Endodermal cell (in vitro differentiated cells): ENCODE measurements at regions not wholly inside any gene's neighbourhood (a gene's known extent, or its start where the extent isn't known, plus 50 kb on each side); places are given as distances from the start of the nearest gene placed in this dataset.

Experiments
- DNase-seq: peaks from one replicate; pipeline ENCODE4 v3.0.0-alpha.2; 2017
- H3K27ac ChIP-seq: 2 replicates; pipeline ENCODE4 v1.5.1; 2013; ENCODE audit warnings: mild to moderate bottlenecking, low read depth, low read length, moderate library complexity
- H3K27me3 ChIP-seq: 2 replicates; pipeline ENCODE4 v1.6.1; 2013; ENCODE audit warnings: mild to moderate bottlenecking, low read length, moderate library complexity; ENCODE audit not compliant: insufficient read depth, control insufficient read depth, poor library complexity, severe bottlenecking
- H3K36me3 ChIP-seq: 2 replicates; pipeline ENCODE4 v1.7.0; 2013; ENCODE audit warnings: mild to moderate bottlenecking, low read length, moderate library complexity; ENCODE audit not compliant: control insufficient read depth, insufficient read depth
- H3K4me1 ChIP-seq: one replicate; pipeline ENCODE4 v1.7.0; 2013; ENCODE audit warnings: low read length; ENCODE audit not compliant: control insufficient read depth, insufficient read depth
- H3K4me3 ChIP-seq: 2 replicates; pipeline ENCODE4 v1.5.1; 2013; ENCODE audit warnings: mild to moderate bottlenecking, low read length, moderate library complexity
- H3K9ac ChIP-seq: 2 replicates; pipeline ENCODE4 v1.6.1; 2013; ENCODE audit warnings: mild to moderate bottlenecking, low read length, moderate library complexity; ENCODE audit not compliant: poor library complexity, severe bottlenecking; ENCODE audit errors: extremely low read depth
- H3K9me3 ChIP-seq: 2 replicates; pipeline ENCODE4 v1.6.1; 2013; ENCODE audit warnings: mild to moderate bottlenecking, low read length, moderate library complexity; ENCODE audit not compliant: control insufficient read depth
- H3K27ac Mint-ChIP-seq: 2 replicates; pipeline ENCODE4 v1.8.0; 2020; ENCODE audit warnings: mixed read lengths
- H3K27me3 Mint-ChIP-seq: 2 replicates; pipeline ENCODE4 v1.8.0; 2021; ENCODE audit warnings: mild to moderate bottlenecking, mixed read lengths; ENCODE audit not compliant: insufficient read depth
- H3K36me3 Mint-ChIP-seq: 2 replicates; pipeline ENCODE4 v1.8.0; 2020; ENCODE audit warnings: low read depth, mixed read lengths
- H3K4me1 Mint-ChIP-seq: 2 replicates; pipeline ENCODE4 v1.8.0; 2020; ENCODE audit warnings: mixed read lengths
- H3K4me3 Mint-ChIP-seq: 2 replicates; pipeline ENCODE4 v1.8.0; 2020; ENCODE audit warnings: mild to moderate bottlenecking, moderate library complexity, mixed read lengths
- H3K9me3 Mint-ChIP-seq: 2 replicates; pipeline ENCODE4 v1.8.0; 2020; ENCODE audit warnings: mild to moderate bottlenecking, mixed read lengths
- CTCF ChIP-seq: fragments of 200-600 bp; sonication (generic); conservative IDR thresholded peaks from 2 replicates; pipeline ENCODE4 v1.5.0; 2021; ENCODE audit warnings: antibody characterized with exemption, mild to moderate bottlenecking
- WGBS, 2 experiments: methylation state at CpG; one replicate each; pipeline versions ENCODE4 v1.1.5 to v1.1.7; 2013; ENCODE audit warnings: missing lambda C conversion rate in 2 of 2, mixed read lengths in 1 of 2; ENCODE audit not compliant: insufficient coverage in 1 of 2, insufficient read length in 1 of 2; 5-methylcytosine and 5-hydroxymethylcytosine counted together

GRCh38 chr2:221025398-221025797 lies 546.7 kb downstream of the EPHA4 start:
- no peak overlapping the region for H3K4me3 ChIP-seq
- WGBS, 2 experiments: 100% methylated on average over 1 of the region's 1 CpG; no CpG with 5 or more reads in 1 of the 2 experiments
- no peaks in the 10 kb centered on the region for H3K27me3 Mint-ChIP-seq

GRCh38 chr2:221034026-221034701 lies 537.9 kb downstream of the EPHA4 start:
- Histone ChIP-seq H3K27me3 (no peaks in the 10 kb centered on the region), H3K27ac (no peak overlapping the region), H3K36me3 (no peaks in the 10 kb centered on the region), H3K9me3 (no peaks in the 10 kb centered on the region), H3K4me1 (no peaks in the 10 kb centered on the region), H3K9ac (no peak overlapping the region), H3K4me3 (no peak overlapping the region)
- no peak for TF ChIP-seq CTCF
- H3K27me3 Mint-ChIP-seq: no peaks in the 10 kb centered on the region
- DNase-seq: no peak
- H3K4me3 Mint-ChIP-seq: no peak overlapping the region
- WGBS, 2 experiments: 87 to 100% methylated on average over 2 of the region's 2 CpGs
- no peaks in the 10 kb centered on the region for H3K9me3 Mint-ChIP-seq
- H3K36me3 Mint-ChIP-seq: no peaks in the 10 kb centered on the region
- no peaks in the 10 kb centered on the region for H3K4me1 Mint-ChIP-seq
- H3K27ac Mint-ChIP-seq: no peak overlapping the region

More at GRCh38 chr2:221025398-221025797, 546.7 kb downstream of the EPHA4 start:
- H3K36me3 Mint-ChIP-seq: no peaks in the 10 kb centered on the region
- TF ChIP-seq CTCF: no peak
- no peak for DNase-seq
- no peaks in the 10 kb centered on the region for H3K36me3 ChIP-seq
- no peak overlapping the region for H3K4me3 Mint-ChIP-seq
- no peaks in the 10 kb centered on the region for H3K9me3 Mint-ChIP-seq
- H3K27ac ChIP-seq: no peak overlapping the region
- H3K4me1 Mint-ChIP-seq: no peaks in the 10 kb centered on the region
- no peak overlapping the region for H3K27ac Mint-ChIP-seq
- no peaks in the 10 kb centered on the region for H3K27me3 ChIP-seq
- H3K9ac ChIP-seq: no peak overlapping the region
- no peaks in the 10 kb centered on the region for H3K9me3 ChIP-seq
- no peaks in the 10 kb centered on the region for H3K4me1 ChIP-seq

GRCh38 chr2:221034973-221035372 lies 537.1 kb downstream of the EPHA4 start:
- Mint-ChIP-seq H3K36me3 (no peaks in the 10 kb centered on the region), H3K4me3 (no peak overlapping the region), H3K27ac (no peak overlapping the region), H3K27me3 (no peaks in the 10 kb centered on the region), H3K9me3 (no peaks in the 10 kb centered on the region), H3K4me1 (no peaks in the 10 kb centered on the region)
- no peak for TF ChIP-seq CTCF
- Histone ChIP-seq H3K4me3 (no peak overlapping the region), H3K36me3 (no peaks in the 10 kb centered on the region), H3K9me3 (no peaks in the 10 kb centered on the region), H3K9ac (no peak overlapping the region), H3K27me3 (no peaks in the 10 kb centered on the region), H3K4me1 (no peaks in the 10 kb centered on the region), H3K27ac (no peak overlapping the region)
- DNase-seq: no peak
- WGBS, 2 experiments: 93 to 100% methylated on average over 2 to 4 of the region's 4 CpGs
